K562 (cell line): ENCODE measurements at regions not wholly inside any gene's neighbourhood (a gene's known extent, or its start where the extent isn't known, plus 50 kb on each side); places are given as distances from the start of the nearest gene placed in this dataset.

Experiments used
- ATAC-seq: fragments of 200-7000 bp; cut with Tn5 transposase; 3 replicates; pipeline ENCODE4 v1.9.1; 2020; ENCODE audit warnings: moderate library complexity
- BruUV-seq: library from RNA; stranded (reverse); fragments of 400-500 nt; replicated peaks from 2 replicates; lab custom pipeline; 2021; lab: Mats Ljungman, UMichigan
- CTCF ChIA-PET: fragments of 300-600 bp; formaldehyde crosslinking; extraction: SDS; loops from one replicate; lab custom pipeline; 2021; ENCODE audit warnings: low intra/inter-chr PET ratio; lab: Yijun Ruan, JAX
- POLR2A ChIA-PET: fragments of 300-600, 350-650 bp; sonication (Branson Sonifier 250); formaldehyde crosslinking; extraction: SDS; loops from one replicate; lab custom pipeline; 2021; ENCODE audit warnings: antibody characterized with exemption, inconsistent platforms; lab: Yijun Ruan, JAX
- DNase-seq, 4 experiments: peaks; one replicate each; pipeline versions ENCODE4 v3.0.0 to v3.0.0-alpha.2; 2011 to 2018; ENCODE audit warnings: low spot score in 3 of 4, mixed read lengths in 3 of 4; ENCODE audit errors: extremely low read depth in 1 of 4
- FAIRE-seq: peaks from 2 replicates; lab custom pipeline; 2011; peaks lifted over from hg19 to GRCh38; lab: Jason Lieb, UNC
- H2AFZ ChIP-seq: 2 replicates; pipeline ENCODE4 v1.6.0; 2011; ENCODE audit warnings: low read depth, low read length, control low read depth, inconsistent platforms
- H3K27ac ChIP-seq: fragments of 200-600 bp; 3 replicates; pipeline ENCODE4 v1.8.0; 2011; ENCODE audit warnings: low read depth, mild to moderate bottlenecking, control low read depth, inconsistent platforms, low read length, moderate library complexity, mixed read lengths; ENCODE audit errors: extremely low read depth
- H3K27me3 ChIP-seq, 2 experiments: fragments of 300-600 bp in 1 of 2; 2 replicates in 1 of 2; 3 replicates in 1 of 2; pipeline versions ENCODE4 v1.6.0 to v1.8.0; 2011; ENCODE audit warnings: inconsistent platforms in 2 of 2, low read length in 2 of 2, mild to moderate bottlenecking in 1 of 2, mixed read lengths in 1 of 2, moderate library complexity in 1 of 2; ENCODE audit not compliant: control insufficient read depth in 2 of 2, insufficient read depth in 2 of 2
- H3K36me3 ChIP-seq: fragments of 300-600 bp; 3 replicates; pipeline ENCODE4 v1.8.0; 2011; ENCODE audit warnings: mild to moderate bottlenecking, low read length, inconsistent platforms; ENCODE audit not compliant: control insufficient read depth, insufficient read depth
- H3K4me1 ChIP-seq, 2 experiments: fragments of 200-600 bp in 1 of 2; replicated peaks in 1 of 2; 2 replicates in 1 of 2; 3 replicates in 1 of 2; pipeline versions ENCODE4 v1.5.1 to v1.8.0; 2011; ENCODE audit warnings: inconsistent platforms in 2 of 2, low read length in 2 of 2, mild to moderate bottlenecking in 1 of 2, mixed read lengths in 1 of 2, moderate library complexity in 1 of 2; ENCODE audit not compliant: control insufficient read depth in 2 of 2, insufficient read depth in 2 of 2
- H3K4me2 ChIP-seq: 2 replicates; pipeline ENCODE4 v1.6.1; 2011; ENCODE audit warnings: low read length, control low read depth, inconsistent platforms, mixed read lengths; ENCODE audit not compliant: insufficient read depth
- H3K4me3 ChIP-seq: fragments of 200-600 bp; sonication (generic), shearing (Covaris generic); 2 replicates; pipeline ENCODE4 v1.5.1; 2016; ENCODE audit warnings: control low read depth, inconsistent platforms
- H3K79me2 ChIP-seq: fragments of 200-600 bp; 3 replicates; pipeline ENCODE4 v1.8.0; 2011; ENCODE audit warnings: low read length, inconsistent platforms; ENCODE audit not compliant: control insufficient read depth, insufficient read depth
- H3K9ac ChIP-seq, 2 experiments: 2 replicates each; pipeline versions ENCODE4 v1.6.0 to v1.6.1; 2011; ENCODE audit warnings: low read depth in 2 of 2, low read length in 2 of 2, control low read depth in 1 of 2, inconsistent platforms in 1 of 2, mild to moderate bottlenecking in 1 of 2, mixed read lengths in 1 of 2; ENCODE audit not compliant: insufficient read depth in 1 of 2
- H3K9me1 ChIP-seq: one replicate; pipeline ENCODE4 v1.6.0; 2011; ENCODE audit warnings: inconsistent platforms, mild to moderate bottlenecking, low read length, moderate library complexity; ENCODE audit not compliant: control insufficient read depth, insufficient read depth
- H3K9me3 ChIP-seq: replicated peaks from 2 replicates; pipeline ENCODE4 v1.5.1; 2011; ENCODE audit warnings: low read depth, low read length, inconsistent platforms; ENCODE audit not compliant: control insufficient read depth, insufficient read depth
- H4K20me1 ChIP-seq: replicated peaks from 2 replicates; pipeline ENCODE4 v1.6.1; 2011; ENCODE audit warnings: low read length, inconsistent platforms, mixed read lengths; ENCODE audit not compliant: control insufficient read depth, insufficient read depth
- BRD4 ChIP-seq: fragments of 200-600 bp; sonication (generic); IDR thresholded peaks from 2 replicates; pipeline ENCODE4 v1.6.1; 2017; ENCODE audit warnings: inconsistent platforms
- EGR1 ChIP-seq: fragments of 450-650 bp; conservative IDR thresholded peaks from 2 replicates; pipeline ENCODE4 v1.6.1; 2017; ENCODE audit warnings: mild to moderate bottlenecking
- FOXM1 ChIP-seq, 2 experiments: fragments of 450-650 bp in 1 of 2; sonication (generic) in 1 of 2; formaldehyde crosslinking in 1 of 2; IDR thresholded peaks; 2 replicates each; pipeline versions ENCODE4 v1.6.1 to v1.9.0; 2017 to 2022; ENCODE audit warnings: low read depth in 2 of 2, mild to moderate bottlenecking in 2 of 2, missing genetic modification reagents in 1 of 2, moderate library complexity in 1 of 2
- PHF21A ChIP-seq: fragments of 450-650 bp; IDR thresholded peaks from 2 replicates; pipeline ENCODE4 v1.6.1; 2017; ENCODE audit warnings: low read depth, borderline replicate concordance
- POLR3G ChIP-seq: IDR thresholded peaks from 2 replicates; pipeline ENCODE4 v1.6.1; 2011; ENCODE audit not compliant: insufficient read length, insufficient replicate concordance; ENCODE audit errors: extremely low read depth
- RCOR1 ChIP-seq, 2 experiments: IDR thresholded peaks; 2 replicates each; pipeline ENCODE4 v1.6.1; 2012; ENCODE audit warnings: low read depth in 2 of 2, low read length in 2 of 2, borderline replicate concordance in 1 of 2, improper control_type of control experiment in 1 of 2
- ZNF165 ChIP-seq: fragments of 250-450 bp; sonication (Bioruptor Pico); IDR thresholded peaks from 2 replicates; pipeline ENCODE4 v1.4.0; 2020; ENCODE audit warnings: borderline replicate concordance
- ZNF324 ChIP-seq: fragments of 250-450 bp; sonication (Bioruptor Pico); IDR thresholded peaks from 2 replicates; pipeline ENCODE4 v1.4.0; 2020; ENCODE audit warnings: mild to moderate bottlenecking
- ZNF75A ChIP-seq: fragments of 450-650 bp; formaldehyde crosslinking; IDR thresholded peaks from 2 replicates; pipeline ENCODE4 v1.4.0; 2020; ENCODE audit warnings: mild to moderate bottlenecking
- WGBS: fragments of 100-300 bp; shearing (Covaris generic); methylation state at CpG from one replicate; pipeline ENCODE4 v1.1.6; 2016; ENCODE audit warnings: low coverage, mixed read lengths; ENCODE audit not compliant: insufficient coverage; ENCODE audit errors: missing lambda C conversion rate; 5-methylcytosine and 5-hydroxymethylcytosine counted together
- in situ Hi-C: fragments of 300-500 bp; cut with MboI; formaldehyde crosslinking; loops from 4 replicates; pipeline ENCODE4 v1.15.0; 2018; ENCODE audit warnings: inconsistent platforms, mixed read lengths
- intact Hi-C: fragments of 100-400 bp; cut with micrococcal nuclease; formaldehyde crosslinking; loops from 2 replicates; pipeline ENCODE4 v1.14.2; 2022

- POLR2A ChIA-PET, result no interaction called here
- no peaks in the 10 kb centered on the region for H3K4me1 ChIP-seq
- no peak for DNase-seq
- no peak overlapping the region for H2AFZ ChIP-seq
- H3K9me3 ChIP-seq, result no peaks in the 10 kb centered on the region
- FAIRE-seq, result no peak
- BruUV-seq, result no TSS peak
- H3K4me3 ChIP-seq, result no peak overlapping the region
- intact Hi-C loops, result no loop called here
- H3K27me3 ChIP-seq, result no peaks in the 10 kb centered on the region
- WGBS, result 0% methylated on average over 3 of the region's 3 CpGs
- in situ Hi-C loops, result no loop called here
- no peaks in the 10 kb centered on the region for H4K20me1 ChIP-seq
- CTCF ChIA-PET, result no interaction called here
- ATAC-seq, result no peak
- H3K9ac ChIP-seq, result no peak overlapping the region
- TF ChIP-seq EGR1 (no peak), POLR3G (no peak), ZNF324 (CRISPR knock-in tag) (no peak), ZNF165 (no peak), FOXM1 (IDR thresholded peaks at IDR 0.05; ENCODE audit: low read depth) (no peak), FOXM1 (CRISPR knock-in tag; IDR thresholded peaks at IDR 0.05; ENCODE audit: low read depth) (no peak), RCOR1 (IDR thresholded peaks at IDR 0.05; ENCODE audit: borderline replicate concordance in 1 of 2, low read depth in 2 of 2, low read length in 2 of 2) (no peak), ZNF75A (no peak), PHF21A (no peak), BRD4 (no peak)
- H3K4me2 ChIP-seq, result no peak overlapping the region
- no peak overlapping the region for H3K27ac ChIP-seq
- H3K9me1 ChIP-seq, result no peaks in the 10 kb centered on the region
- H3K79me2 ChIP-seq, result no peaks in the 10 kb centered on the region
- H3K36me3 ChIP-seq, result no peaks in the 10 kb centered on the region
Observed at GRCh38 chr10:121048749-121049148, 197.6 kb downstream of the WDR11 start.
